Esophagus muscularis mucosa (tissue), 4 donors: ENCODE measurements at regions not wholly inside any gene's neighbourhood (a gene's known extent, or its start where the extent isn't known, plus 50 kb on each side); places are given as distances from the start of the nearest gene placed in this dataset.

Experiments
- DNase-seq: peaks from one replicate; pipeline ENCODE4 v3.0.0-alpha.2; 2017; ENCODE audit errors: extremely low spot score
- H3K27ac ChIP-seq, 4 donors: fragments of 200-600 bp; sonication (generic); replicated peaks in 1 of 4; 1 replicate in 3 of 4; 2 replicates in 1 of 4; pipeline ENCODE4 v1.5.1; 2016 to 2019; ENCODE audit warnings: mild to moderate bottlenecking in 1 of 4
- H3K27me3 ChIP-seq, 4 donors: fragments of 200-600 bp; sonication (generic); one replicate each; pipeline versions ENCODE4 v1.5.1 to v1.6.0; 2016 to 2019
- H3K36me3 ChIP-seq, 4 donors: fragments of 200-600 bp; sonication (generic); one replicate each; pipeline ENCODE4 v1.5.1; 2016 to 2019
- H3K4me1 ChIP-seq, 4 donors: fragments of 200-600 bp; sonication (generic); one replicate each; pipeline ENCODE4 v1.5.1; 2016 to 2019
- H3K4me3 ChIP-seq, 4 donors: fragments of 200-600 bp; sonication (generic); 1 replicate in 2 of 4; 2 replicates in 2 of 4; pipeline ENCODE4 v1.5.1; 2016 to 2019; ENCODE audit warnings: mild to moderate bottlenecking in 4 of 4, moderate library complexity in 1 of 4
- H3K9me3 ChIP-seq, 4 donors: fragments of 200-600 bp; sonication (generic); 1 replicate in 3 of 4; 2 replicates in 1 of 4; pipeline ENCODE4 v1.5.1; 2016 to 2019
- EP300 ChIP-seq: sonication (generic); formaldehyde crosslinking; IDR thresholded peaks from one replicate; pipeline ENCODE4 v1.6.1; 2017; ENCODE audit warnings: antibody characterized with exemption
- POLR2A ChIP-seq: fragments of 450-650 bp; IDR thresholded peaks from one replicate; pipeline ENCODE4 v1.6.1; 2017; ENCODE audit warnings: antibody characterized with exemption, moderate library complexity, mild to moderate bottlenecking, low read depth
- POLR2AphosphoS5 ChIP-seq, 2 donors: sonication (generic); formaldehyde crosslinking; IDR thresholded peaks; one replicate each; pipeline ENCODE4 v1.6.1; 2017; ENCODE audit warnings: antibody characterized with exemption in 2 of 2
- WGBS: methylation state at CpG from one replicate; pipeline ENCODE4 v1.1.5; 2018; 5-methylcytosine and 5-hydroxymethylcytosine counted together
- intact Hi-C: fragments of 100-400 bp; cut with DNase I; formaldehyde crosslinking; loops from one replicate; pipeline ENCODE4 v1.15.1; 2023
- TF ChIP-seq, protein P1 (sequence below), 3 experiments: fragments of 200-600 bp in 2 of 3; fragments of 450-650 bp in 1 of 3; sonication (generic) in 2 of 3; IDR thresholded peaks; one replicate each; pipeline ENCODE4 v1.5.1; 2017 to 2019; ENCODE audit warnings: antibody characterized with exemption in 3 of 3, mild to moderate bottlenecking in 2 of 3, moderate library complexity in 1 of 3

- intact Hi-C loops, result no loop called here
- H3K4me1 ChIP-seq, result no peaks in the 10 kb centered on the region
- no peaks in the 10 kb centered on the region for H3K36me3 ChIP-seq
- WGBS, result 58% methylated on average over 6 of the region's 6 CpGs
- H3K27me3 ChIP-seq, result no peaks in the 10 kb centered on the region
- no peak for DNase-seq
- H3K9me3 ChIP-seq, result no peaks in the 10 kb centered on the region
- TF ChIP-seq EP300 (no peak), POLR2AphosphoS5 (IDR thresholded peaks at IDR 0.05) (no peak), POLR2A (no peak)
- TF ChIP-seq, protein P1, sequence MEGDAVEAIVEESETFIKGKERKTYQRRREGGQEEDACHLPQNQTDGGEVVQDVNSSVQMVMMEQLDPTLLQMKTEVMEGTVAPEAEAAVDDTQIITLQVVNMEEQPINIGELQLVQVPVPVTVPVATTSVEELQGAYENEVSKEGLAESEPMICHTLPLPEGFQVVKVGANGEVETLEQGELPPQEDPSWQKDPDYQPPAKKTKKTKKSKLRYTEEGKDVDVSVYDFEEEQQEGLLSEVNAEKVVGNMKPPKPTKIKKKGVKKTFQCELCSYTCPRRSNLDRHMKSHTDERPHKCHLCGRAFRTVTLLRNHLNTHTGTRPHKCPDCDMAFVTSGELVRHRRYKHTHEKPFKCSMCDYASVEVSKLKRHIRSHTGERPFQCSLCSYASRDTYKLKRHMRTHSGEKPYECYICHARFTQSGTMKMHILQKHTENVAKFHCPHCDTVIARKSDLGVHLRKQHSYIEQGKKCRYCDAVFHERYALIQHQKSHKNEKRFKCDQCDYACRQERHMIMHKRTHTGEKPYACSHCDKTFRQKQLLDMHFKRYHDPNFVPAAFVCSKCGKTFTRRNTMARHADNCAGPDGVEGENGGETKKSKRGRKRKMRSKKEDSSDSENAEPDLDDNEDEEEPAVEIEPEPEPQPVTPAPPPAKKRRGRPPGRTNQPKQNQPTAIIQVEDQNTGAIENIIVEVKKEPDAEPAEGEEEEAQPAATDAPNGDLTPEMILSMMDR (IDR thresholded peaks at IDR 0.05), result no peak
- H3K4me3 ChIP-seq, result no peak overlapping the region
- no peak overlapping the region for H3K27ac ChIP-seq
These were observed 559.6 kb downstream of the GATA3 start for GRCh38 chr10:8614054-8614565.

- H3K4me3 ChIP-seq, result no peak overlapping the region
- H3K36me3 ChIP-seq, result no peaks in the 10 kb centered on the region
- no peak for DNase-seq
- WGBS, result 87% methylated on average over 4 of the region's 4 CpGs
- H3K4me1 ChIP-seq, result no peaks in the 10 kb centered on the region
- no peaks in the 10 kb centered on the region for H3K27me3 ChIP-seq
- no peaks in the 10 kb centered on the region for H3K9me3 ChIP-seq
- H3K27ac ChIP-seq, result no peak overlapping the region
- intact Hi-C loops, result no loop called here
- TF ChIP-seq, protein P1 (IDR thresholded peaks at IDR 0.05), result no peak
- TF ChIP-seq POLR2AphosphoS5 (IDR thresholded peaks at IDR 0.05) (no peak), EP300 (no peak), POLR2A (no peak)
These were observed 560.6 kb downstream of the GATA3 start for GRCh38 chr10:8615118-8615517.

GRCh38 chr10:8616166-8616565 lies 561.7 kb downstream of the GATA3 start:
- no peak for DNase-seq
- 17% methylated on average over 6 of the region's 6 CpGs for WGBS
- TF ChIP-seq POLR2A (no peak), POLR2AphosphoS5 (IDR thresholded peaks at IDR 0.05) (no peak), EP300 (no peak)
- TF ChIP-seq, protein P1 (IDR thresholded peaks at IDR 0.05), result no peak
- Histone ChIP-seq H3K4me1 (no peaks in the 10 kb centered on the region), H3K9me3 (no peaks in the 10 kb centered on the region), H3K27ac (no peak overlapping the region), H3K4me3 (no peak overlapping the region), H3K36me3 (no peaks in the 10 kb centered on the region), H3K27me3 (no peaks in the 10 kb centered on the region)
- intact Hi-C loops, result no loop called here

- Histone ChIP-seq H3K4me1 (no peaks in the 10 kb centered on the region), H3K27me3 (no peaks in the 10 kb centered on the region), H3K4me3 (no peak overlapping the region), H3K27ac (no peak overlapping the region), H3K9me3 (no peaks in the 10 kb centered on the region), H3K36me3 (no peaks in the 10 kb centered on the region)
- no peak for DNase-seq
- TF ChIP-seq POLR2A (no peak), POLR2AphosphoS5 (IDR thresholded peaks at IDR 0.05) (no peak)
- intact Hi-C loops, result no loop called here
- WGBS, result 86% methylated on average over 2 of the region's 2 CpGs
These were observed 563.3 kb downstream of the GATA3 start for GRCh38 chr10:8617792-8618191.

- H3K36me3 ChIP-seq, result no peaks in the 10 kb centered on the region
- 71% methylated on average over 4 of the region's 4 CpGs for WGBS
- no peak overlapping the region for H3K27ac ChIP-seq
- H3K9me3 ChIP-seq, result no peaks in the 10 kb centered on the region
- TF ChIP-seq POLR2A (no peak), POLR2AphosphoS5 (IDR thresholded peaks at IDR 0.05) (no peak), EP300 (no peak)
- TF ChIP-seq, protein P1 (IDR thresholded peaks at IDR 0.05), result no peak
- no peaks in the 10 kb centered on the region for H3K27me3 ChIP-seq
- intact Hi-C loops, result no loop called here
- DNase-seq, result no peak
- H3K4me1 ChIP-seq, result no peaks in the 10 kb centered on the region
- no peak overlapping the region for H3K4me3 ChIP-seq
These were observed 564.3 kb downstream of the GATA3 start for GRCh38 chr10:8618834-8619233.
